ENCODE measurements at regions not wholly inside any gene's neighbourhood (a gene's known extent, or its start where the extent isn't known, plus 50 kb on each side); places are given as distances from the start of the nearest gene placed in this dataset.

DNA sequence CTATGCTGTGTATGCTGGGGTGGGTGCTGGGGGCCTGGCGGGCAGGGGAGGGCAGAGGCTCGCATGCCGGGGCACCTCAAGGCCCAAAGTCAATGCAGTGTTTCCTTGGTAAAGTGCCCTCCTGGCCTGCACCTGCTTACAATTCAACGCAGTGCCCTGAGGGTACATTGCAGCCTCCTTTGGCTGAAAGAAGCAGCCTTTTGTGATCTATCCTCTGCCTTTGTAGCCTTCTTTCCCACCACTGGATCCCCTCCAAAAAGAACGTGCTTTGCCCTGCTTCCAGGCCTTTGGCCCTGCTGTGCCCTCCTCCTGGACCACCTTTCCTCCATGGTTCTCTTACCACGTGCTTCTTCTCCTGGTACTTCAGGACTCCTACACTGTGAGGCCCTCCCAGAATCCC, 113.6 kb upstream of the PTPN1 start:
- Histone ChIP-seq H3K27me3 (ENCODE audit: insufficient read depth, low read length) (no peaks in the 10 kb centered on the region), H3K9me3 (ENCODE audit: low read depth, low read length) (no peaks in the 10 kb centered on the region), H3K4me1 (ENCODE audit: insufficient read depth, low read length) (peaks cover 42% of the 10 kb centered on the region), H3K4me3 (ENCODE audit: low read length) (no peak overlapping the region)

DNA sequence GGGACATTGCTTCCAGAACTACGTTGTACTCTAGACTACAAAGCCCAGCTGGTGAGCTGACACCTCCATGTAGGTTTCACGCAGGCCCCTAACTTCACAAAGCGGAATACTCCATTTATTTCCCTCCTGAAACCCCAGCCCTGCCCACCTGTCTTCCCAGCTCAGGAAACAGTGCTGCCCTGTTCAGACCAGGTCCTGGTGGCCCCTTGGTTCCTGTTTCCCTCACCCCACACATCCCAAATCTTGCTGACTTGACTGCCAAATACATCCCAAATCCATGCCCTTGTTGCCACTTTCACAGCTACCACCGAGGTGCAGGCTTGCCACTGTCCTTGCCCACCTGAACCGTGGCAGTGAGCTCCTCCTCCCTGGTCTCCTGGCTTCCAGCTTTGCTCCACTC, 113.1 kb upstream of the PTPN1 start:
- Histone ChIP-seq H3K4me1 (ENCODE audit: insufficient read depth, low read length) (peaks cover 38% of the 10 kb centered on the region), H3K27me3 (ENCODE audit: insufficient read depth, low read length) (no peaks in the 10 kb centered on the region), H3K9me3 (ENCODE audit: low read depth, low read length) (no peaks in the 10 kb centered on the region), H3K4me3 (ENCODE audit: low read length) (no peak overlapping the region)

DNA sequence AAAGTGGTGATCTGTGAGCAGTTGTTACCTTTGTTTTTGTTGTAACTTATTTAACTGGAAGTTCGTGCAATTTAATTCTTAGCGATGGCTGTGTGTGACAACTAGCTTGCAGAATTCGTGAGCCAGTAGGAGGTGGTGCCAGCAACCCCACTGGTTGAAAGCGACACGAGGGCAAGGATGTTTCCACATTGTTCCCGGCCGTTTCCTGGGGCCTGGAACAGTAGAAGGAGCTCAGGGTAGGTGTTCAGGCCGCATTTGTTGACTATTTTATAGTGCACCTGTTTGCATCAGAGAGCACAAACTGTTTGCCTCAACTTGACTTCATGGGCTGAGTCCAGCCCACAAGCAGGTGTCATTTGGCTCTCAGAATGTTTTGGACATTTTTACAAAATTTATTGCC, 112.1 kb upstream of the PTPN1 start:
- Histone ChIP-seq H3K27me3 (ENCODE audit: insufficient read depth, low read length) (no peaks in the 10 kb centered on the region), H3K4me1 (ENCODE audit: insufficient read depth, low read length) (peaks cover 33% of the 10 kb centered on the region), H3K4me3 (ENCODE audit: low read length) (no peak overlapping the region), H3K9me3 (ENCODE audit: low read depth, low read length) (no peaks in the 10 kb centered on the region)

DNA sequence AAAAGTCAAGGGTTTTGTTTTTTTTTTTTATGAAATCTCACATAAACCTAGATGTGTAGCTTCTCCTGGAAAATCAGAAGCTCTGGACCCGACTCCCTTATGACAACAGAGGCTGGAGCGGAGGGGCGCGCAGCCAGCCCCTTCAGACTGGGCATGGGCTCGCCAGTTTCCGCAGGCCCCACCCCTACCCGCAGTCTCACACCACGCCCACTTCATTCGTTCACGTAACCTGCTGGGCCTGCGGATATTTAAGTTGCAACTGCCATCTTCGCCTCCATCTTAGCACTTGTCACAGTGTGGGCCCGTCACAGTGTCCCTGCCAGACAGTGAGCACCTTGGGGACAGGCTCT, 111.7 kb upstream of the PTPN1 start:
- Histone ChIP-seq H3K27me3 (ENCODE audit: insufficient read depth, low read length) (no peaks in the 10 kb centered on the region), H3K4me3 (ENCODE audit: low read length) (no peak overlapping the region), H3K4me1 (ENCODE audit: insufficient read depth, low read length) (peaks cover 33% of the 10 kb centered on the region), H3K9me3 (ENCODE audit: low read depth, low read length) (no peaks in the 10 kb centered on the region)

DNA sequence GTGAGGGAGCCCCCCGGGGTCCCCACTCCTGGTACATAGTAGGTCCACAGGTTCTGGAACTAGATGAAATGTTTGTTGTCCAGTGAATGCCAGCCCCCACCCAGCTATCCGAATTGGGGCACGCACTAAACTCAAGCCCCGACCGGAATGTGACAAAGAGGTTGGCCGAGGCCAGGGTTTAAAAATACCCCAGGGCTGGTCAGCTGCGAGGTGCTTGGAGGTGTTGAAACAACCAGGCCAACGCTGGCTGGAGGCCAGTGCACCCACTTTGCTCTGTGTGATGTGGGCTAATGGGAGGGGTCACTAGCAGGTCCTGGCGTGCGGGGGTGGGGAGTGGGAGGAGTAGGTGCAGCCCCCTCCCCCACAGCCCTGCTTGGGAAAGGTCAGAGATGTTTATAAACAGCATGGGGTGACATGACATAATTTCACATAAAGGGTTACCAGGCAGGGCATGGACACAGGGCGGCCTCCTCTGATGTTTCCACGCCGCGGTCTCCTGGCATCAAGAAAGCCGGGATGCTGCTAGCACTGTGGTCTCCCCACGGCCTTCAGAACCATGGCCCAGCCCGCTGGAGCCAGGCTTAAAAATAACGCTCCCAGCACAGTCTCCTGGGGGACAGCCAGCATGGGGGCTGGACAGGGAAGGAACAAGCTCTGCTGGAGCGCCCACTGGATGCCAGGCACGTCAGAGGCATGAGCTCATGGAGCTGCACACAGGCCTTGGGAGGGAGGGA, 111.2 kb upstream of the PTPN1 start:
- Histone ChIP-seq H3K27me3 (ENCODE audit: insufficient read depth, low read length) (no peaks in the 10 kb centered on the region), H3K4me3 (ENCODE audit: low read length) (no peak overlapping the region), H3K9me3 (ENCODE audit: low read depth, low read length) (no peaks in the 10 kb centered on the region), H3K4me1 (ENCODE audit: insufficient read depth, low read length) (peaks cover 32% of the 10 kb centered on the region)

DNA sequence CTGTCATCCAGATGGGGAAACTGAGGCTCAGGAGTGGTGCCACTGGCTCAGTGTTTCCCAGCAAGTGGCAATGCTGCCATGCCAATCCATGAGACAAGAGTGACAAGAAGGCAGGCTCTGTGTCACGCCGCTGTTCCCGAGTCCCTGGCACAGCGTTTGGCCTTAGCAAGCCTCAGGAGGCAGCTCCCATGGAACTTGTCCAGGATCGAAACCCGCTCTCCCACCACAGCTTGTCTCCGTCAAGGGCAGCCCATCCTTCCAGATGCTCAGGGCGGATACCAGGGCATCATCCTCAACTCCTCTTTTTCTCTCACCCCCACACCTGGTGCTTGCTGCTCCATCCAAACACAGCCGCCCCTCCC, 110.6 kb upstream of the PTPN1 start:
- peaks cover 27% of the 10 kb centered on the region for H3K4me1 ChIP-seq (ENCODE audit: insufficient read depth, low read length)
- H3K4me3 ChIP-seq (ENCODE audit: low read length) = no peak overlapping the region
- H3K27me3 ChIP-seq (ENCODE audit: insufficient read depth, low read length) = no peaks in the 10 kb centered on the region
- H3K9me3 ChIP-seq (ENCODE audit: low read depth, low read length) = no peaks in the 10 kb centered on the region

DNA sequence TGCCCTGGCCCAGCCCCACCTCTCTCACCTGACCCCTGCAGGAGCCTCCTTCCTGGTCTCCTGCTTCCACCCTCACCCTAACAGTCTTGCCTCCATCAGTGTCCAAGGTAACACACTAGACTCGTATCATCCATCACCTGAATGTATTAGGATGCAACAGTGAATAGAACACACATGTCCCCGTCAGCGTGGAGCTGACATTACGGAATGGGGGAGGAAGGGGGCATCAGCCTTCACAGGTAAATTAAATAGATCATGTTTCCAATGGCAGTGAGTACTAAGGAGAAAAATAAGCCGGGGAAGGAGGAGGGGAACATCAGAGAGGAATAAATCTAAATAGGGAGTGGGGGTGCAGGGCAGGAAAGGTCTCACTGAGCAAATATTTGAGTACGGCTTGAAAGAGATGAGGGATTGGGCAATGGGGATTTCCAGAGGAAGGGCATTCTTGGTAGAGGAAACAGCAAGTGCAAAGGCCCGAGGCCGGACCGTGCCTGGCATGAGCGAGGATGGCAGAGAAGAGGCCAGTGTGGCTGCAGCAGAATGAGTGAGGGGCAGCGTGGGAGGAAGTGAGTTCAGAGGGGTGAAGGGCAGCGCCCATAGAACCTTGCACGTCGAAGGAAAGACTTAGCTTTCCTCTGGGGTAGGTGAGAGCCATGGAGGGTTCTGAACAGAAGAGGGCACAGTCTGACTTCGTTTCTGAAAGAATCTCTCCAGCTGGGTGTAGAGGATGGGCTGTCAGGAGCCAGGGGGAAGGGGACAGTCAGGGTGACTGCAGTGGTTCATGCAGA, 110.1 kb upstream of the PTPN1 start:
- no peak overlapping the region for H3K4me3 ChIP-seq (ENCODE audit: low read length)
- H3K4me1 ChIP-seq (ENCODE audit: insufficient read depth, low read length) = peaks cover 21% of the 10 kb centered on the region
- H3K9me3 ChIP-seq (ENCODE audit: low read depth, low read length) = no peaks in the 10 kb centered on the region
- H3K27me3 ChIP-seq (ENCODE audit: insufficient read depth, low read length) = no peaks in the 10 kb centered on the region

DNA sequence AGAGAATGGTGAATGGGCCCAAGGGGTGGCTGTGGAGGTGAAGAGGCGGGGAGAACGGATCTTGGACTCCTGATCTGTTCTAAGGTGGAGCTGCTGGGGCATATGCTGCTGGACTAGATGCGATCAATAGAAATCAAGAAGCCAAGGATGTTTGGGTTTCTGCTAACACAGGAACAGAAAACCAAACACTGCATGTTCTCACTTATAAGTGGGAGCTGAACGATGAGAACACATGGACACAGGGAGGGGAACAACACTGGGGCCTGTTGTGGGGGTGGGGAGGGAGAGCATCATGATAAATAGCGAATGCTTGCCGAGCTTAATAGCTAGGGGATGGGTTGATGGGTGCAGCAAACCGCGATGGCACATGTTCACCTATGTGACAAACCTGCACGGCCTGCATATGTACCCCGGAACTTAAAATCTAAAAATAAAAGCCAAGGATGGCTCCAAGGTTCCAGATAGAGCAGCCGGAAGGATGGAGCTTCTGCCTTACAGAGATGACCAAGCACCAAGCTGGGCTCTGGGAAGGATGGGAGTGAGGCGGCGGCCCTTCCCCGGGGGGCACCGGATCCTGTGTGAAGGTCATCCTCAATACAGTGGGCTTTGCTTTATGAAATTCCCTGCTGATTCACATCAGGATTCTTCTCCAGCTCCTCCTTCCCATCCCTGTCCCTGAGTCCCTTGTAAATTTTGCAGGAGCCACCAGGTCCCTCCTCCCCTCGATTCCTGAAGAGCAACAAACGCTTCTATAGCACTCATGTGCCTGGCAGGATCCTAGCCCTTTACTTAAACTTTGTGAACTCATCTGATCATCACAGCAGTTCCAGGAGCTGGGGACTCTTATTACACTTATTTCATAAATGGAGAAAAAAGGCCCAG, 109.2 kb upstream of the PTPN1 start:
- Histone ChIP-seq H3K9me3 (ENCODE audit: low read depth, low read length) (no peaks in the 10 kb centered on the region), H3K27me3 (ENCODE audit: insufficient read depth, low read length) (no peaks in the 10 kb centered on the region), H3K4me3 (ENCODE audit: low read length) (no peak overlapping the region), H3K4me1 (ENCODE audit: insufficient read depth, low read length) (peaks cover 15% of the 10 kb centered on the region)

DNA sequence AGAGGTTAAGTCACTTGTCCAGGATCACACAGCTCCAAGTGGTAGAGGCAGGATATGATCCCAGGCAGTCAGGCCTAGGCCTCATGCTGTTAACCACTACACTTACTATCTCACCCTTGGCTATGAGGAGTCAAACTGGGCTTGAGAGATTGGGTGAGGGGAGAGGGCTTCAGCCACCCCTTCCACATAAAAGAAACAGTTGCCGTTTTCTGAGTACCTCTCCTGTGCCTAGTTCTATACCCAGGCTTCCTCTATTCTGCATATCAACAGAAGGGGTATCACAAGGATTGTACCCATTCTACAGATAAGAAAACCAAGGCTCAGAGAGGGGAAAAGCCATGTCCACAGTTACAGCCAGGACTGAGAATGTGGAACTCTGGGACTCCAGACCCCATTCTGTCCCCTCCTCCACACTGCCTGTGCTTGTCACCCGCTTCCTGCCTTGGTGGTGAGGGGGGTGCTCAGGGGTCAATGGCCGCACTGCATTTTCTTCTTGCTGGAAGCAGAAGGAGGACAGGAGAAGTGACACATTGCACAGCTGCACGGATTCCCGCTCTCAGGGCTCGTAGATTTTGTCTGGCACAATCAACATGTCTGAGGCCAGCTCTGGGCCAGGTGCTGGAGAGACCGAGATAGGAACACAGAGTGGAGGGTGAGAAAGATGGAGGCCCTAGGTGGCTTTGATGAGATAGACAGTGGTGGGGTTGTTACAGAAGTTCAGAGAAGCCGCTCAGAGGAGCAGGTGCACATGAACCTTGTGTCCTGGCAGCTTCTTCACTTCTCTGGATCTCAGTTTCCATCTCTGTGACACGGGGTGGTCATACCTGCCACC, 108.4 kb upstream of the PTPN1 start:
- no peaks in the 10 kb centered on the region for H3K9me3 ChIP-seq (ENCODE audit: low read depth, low read length)
- no peaks in the 10 kb centered on the region for H3K27me3 ChIP-seq (ENCODE audit: insufficient read depth, low read length)
- no peak overlapping the region for H3K4me3 ChIP-seq (ENCODE audit: low read length)
- peaks cover 15% of the 10 kb centered on the region for H3K4me1 ChIP-seq (ENCODE audit: insufficient read depth, low read length)

DNA sequence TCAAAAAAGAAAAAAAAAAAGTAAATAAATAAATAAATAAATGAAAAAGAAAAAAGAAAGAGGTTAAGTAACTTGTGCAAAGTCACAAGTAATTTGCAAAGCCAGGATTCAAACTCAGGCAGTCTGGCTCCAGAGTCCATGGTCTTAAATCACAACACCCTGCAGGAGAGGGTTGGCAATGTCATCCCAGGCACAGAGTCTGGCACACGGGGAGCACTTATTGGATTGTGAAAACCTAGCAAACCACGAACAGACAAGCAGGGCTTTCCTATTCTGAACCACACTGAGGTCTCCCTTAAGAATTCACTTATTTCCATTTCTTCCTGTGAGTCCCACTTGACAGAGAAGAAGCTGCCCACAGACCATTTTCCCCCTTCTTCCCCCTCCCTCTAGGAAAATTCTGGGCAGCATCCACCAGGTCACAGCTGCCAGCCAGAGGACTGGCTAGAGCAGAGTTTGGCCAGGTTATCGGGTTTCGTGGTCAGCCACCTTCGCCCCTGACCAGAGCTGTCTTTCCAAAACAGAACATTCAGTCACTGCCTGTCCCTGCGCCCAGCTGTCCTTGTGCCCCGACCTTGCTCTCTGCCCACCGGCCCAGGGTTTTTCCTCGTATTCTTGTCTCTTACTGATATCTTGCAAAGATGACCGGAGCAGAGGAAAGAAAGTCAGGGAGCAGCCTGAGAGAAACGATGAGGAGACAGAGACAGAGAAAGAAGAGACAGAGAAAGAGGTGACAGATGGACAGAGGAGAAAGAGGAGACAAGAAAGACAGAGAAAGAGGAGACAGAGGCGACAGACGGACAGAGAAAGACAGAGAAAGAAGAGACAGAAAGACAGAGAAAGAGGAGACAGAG, 106.4 kb upstream of the PTPN1 start:
- no peaks in the 10 kb centered on the region for H3K9me3 ChIP-seq (ENCODE audit: low read depth, low read length)
- peaks cover 19% of the 10 kb centered on the region for H3K4me1 ChIP-seq (ENCODE audit: insufficient read depth, low read length)
- H3K27me3 ChIP-seq (ENCODE audit: insufficient read depth, low read length) = no peaks in the 10 kb centered on the region
- no peak overlapping the region for H3K4me3 ChIP-seq (ENCODE audit: low read length)

DNA sequence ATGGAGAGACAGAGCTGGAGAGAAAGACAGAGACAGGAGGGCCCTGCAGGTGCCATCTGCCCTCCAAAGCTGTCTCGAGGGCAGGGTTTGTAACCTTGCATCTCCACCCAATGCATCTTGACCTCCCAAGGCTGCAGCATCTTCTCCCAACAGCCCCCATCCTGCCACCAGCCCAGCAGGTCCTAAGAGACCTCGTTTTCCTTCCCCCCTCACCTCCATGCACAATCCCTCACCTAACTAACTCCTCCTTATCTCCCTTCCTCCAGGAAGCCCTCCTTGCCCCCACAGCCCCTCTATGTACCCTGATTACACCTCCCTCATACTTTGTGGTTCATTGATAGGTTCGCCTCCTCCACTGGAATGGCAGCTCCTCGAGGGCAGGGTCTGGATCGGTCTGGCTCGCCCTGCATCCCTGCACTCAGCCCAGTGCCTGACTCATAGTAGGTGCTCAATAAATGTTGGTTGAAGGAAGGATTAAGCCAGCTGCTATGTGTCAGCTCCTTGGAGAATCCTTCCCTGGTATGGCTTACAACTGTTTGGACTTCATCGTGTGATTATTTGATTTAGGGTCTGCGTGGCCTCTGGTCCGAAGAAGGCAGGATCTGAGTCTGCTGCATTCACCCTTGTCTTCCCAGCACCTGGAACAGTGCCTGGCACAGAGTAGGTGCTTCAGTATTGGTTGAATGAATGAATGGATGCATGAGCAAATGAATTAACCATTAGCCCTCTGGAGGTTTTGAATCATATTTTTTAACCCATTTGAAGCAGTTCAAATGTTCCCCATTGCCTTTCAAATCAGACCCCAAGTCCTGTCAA, 105.6 kb upstream of the PTPN1 start:
- H3K4me1 ChIP-seq (ENCODE audit: insufficient read depth, low read length) = peaks cover 21% of the 10 kb centered on the region
- no peaks in the 10 kb centered on the region for H3K27me3 ChIP-seq (ENCODE audit: insufficient read depth, low read length)
- no peak overlapping the region for H3K4me3 ChIP-seq (ENCODE audit: low read length)
- no peaks in the 10 kb centered on the region for H3K9me3 ChIP-seq (ENCODE audit: low read depth, low read length)

DNA sequence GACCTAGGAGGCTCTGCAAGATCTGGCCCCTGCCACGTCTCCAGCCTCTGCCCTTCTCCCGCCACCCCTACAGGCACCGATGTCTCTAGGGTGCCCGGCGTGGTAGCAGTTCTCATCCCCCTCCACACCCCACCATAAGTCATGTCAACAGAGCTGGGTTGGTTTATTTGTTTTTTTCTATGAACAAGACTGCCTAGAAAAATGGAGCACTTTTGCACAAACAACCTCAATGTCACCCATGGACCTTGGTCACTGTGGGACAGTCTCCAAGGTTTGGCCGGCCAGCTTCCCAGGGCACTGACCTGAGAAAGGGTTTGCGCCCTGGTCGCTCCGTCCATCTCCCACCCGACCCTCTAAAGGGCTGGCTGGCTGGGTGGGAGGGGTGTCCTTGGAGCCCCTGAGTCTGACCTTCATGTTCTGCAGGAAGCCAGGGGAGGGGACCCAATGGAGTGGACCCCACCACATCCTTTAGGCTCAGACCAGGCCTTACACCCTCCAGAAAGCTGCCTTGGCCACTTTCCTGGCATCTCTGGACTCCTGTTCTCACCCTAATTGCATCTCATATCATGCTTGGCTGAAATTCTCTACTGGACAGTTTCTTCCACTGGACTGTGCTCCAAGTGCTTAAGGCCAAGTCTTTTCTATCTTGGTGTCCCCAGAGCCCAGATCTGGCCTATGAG, 104.8 kb upstream of the PTPN1 start:
- Histone ChIP-seq H3K27me3 (ENCODE audit: insufficient read depth, low read length) (no peaks in the 10 kb centered on the region), H3K4me3 (ENCODE audit: low read length) (no peak overlapping the region), H3K4me1 (ENCODE audit: insufficient read depth, low read length) (peaks cover 20% of the 10 kb centered on the region), H3K9me3 (ENCODE audit: low read depth, low read length) (no peaks in the 10 kb centered on the region)
